WTC11 (cell line): ENCODE measurements at regions not wholly inside any gene's neighbourhood (a gene's known extent, or its start where the extent isn't known, plus 50 kb on each side); places are given as distances from the start of the nearest gene placed in this dataset.

ENCODE experiments used
- ATAC-seq: fragments of 200-7000 bp; cut with Tn5 transposase; 2 replicates; pipeline ENCODE4 v1.10.0; 2021; ENCODE audit warnings: mild to moderate bottlenecking, moderate library complexity
- CTCF ChIA-PET: fragments of 300-600 bp; sonication (Branson Sonifier 250); formaldehyde crosslinking; loops from one replicate; lab custom pipeline; 2021; ENCODE audit warnings: antibody characterized with exemption; lab: Charles Lee
- POLR2A ChIA-PET: fragments of 350-600 bp; sonication (Branson Sonifier 250); formaldehyde crosslinking; loops from one replicate; lab custom pipeline; 2021; ENCODE audit warnings: antibody characterized with exemption; lab: Charles Lee
- DNase-seq: peaks from one replicate; pipeline ENCODE4 v3.0.0; 2021; ENCODE audit warnings: low spot score
- H3K27ac Mint-ChIP-seq: 2 replicates; pipeline ENCODE4 v1.8.0; 2021; ENCODE audit warnings: mixed read lengths
- H3K27me3 Mint-ChIP-seq: 2 replicates; pipeline ENCODE4 v1.8.0; 2021; ENCODE audit warnings: low read depth, mild to moderate bottlenecking, moderate library complexity, mixed read lengths
- H3K36me3 Mint-ChIP-seq: 2 replicates; pipeline ENCODE4 v1.8.0; 2021; ENCODE audit warnings: mixed read lengths
- H3K4me1 Mint-ChIP-seq: 2 replicates; pipeline ENCODE4 v1.8.0; 2022; ENCODE audit warnings: mixed read lengths
- H3K4me3 Mint-ChIP-seq: 2 replicates; pipeline ENCODE4 v1.8.0; 2021; ENCODE audit warnings: mild to moderate bottlenecking, moderate library complexity, mixed read lengths
- H3K9me3 Mint-ChIP-seq: 2 replicates; pipeline ENCODE4 v1.8.0; 2021; ENCODE audit warnings: mixed read lengths
- CREM ChIP-seq: sonication (generic); formaldehyde crosslinking; IDR thresholded peaks from 2 replicates; pipeline ENCODE4 v1.8.1; 2022; ENCODE audit warnings: mild to moderate bottlenecking, missing genetic modification reagents, moderate library complexity
- GABPB1 ChIP-seq: sonication (generic); formaldehyde crosslinking; IDR thresholded peaks from 2 replicates; pipeline ENCODE4 v1.8.1; 2023; ENCODE audit warnings: mild to moderate bottlenecking, missing genetic modification reagents
- GTF2I ChIP-seq: fragments of 250-450 bp; sonication (Bioruptor Pico); conservative IDR thresholded peaks from 2 replicates; pipeline ENCODE4 v1.4.0; 2021; ENCODE audit warnings: mild to moderate bottlenecking
- HMGA2 ChIP-seq: fragments of 250-450 bp; sonication (Bioruptor Pico); IDR thresholded peaks from 2 replicates; pipeline ENCODE4 v1.4.0; 2021; ENCODE audit warnings: mild to moderate bottlenecking, moderate library complexity
- JUN ChIP-seq: sonication (generic); formaldehyde crosslinking; IDR thresholded peaks from 2 replicates; pipeline ENCODE4 v1.8.0; 2023; ENCODE audit warnings: mild to moderate bottlenecking, missing genetic modification reagents
- MAX ChIP-seq: sonication (generic); formaldehyde crosslinking; IDR thresholded peaks from 2 replicates; pipeline ENCODE4 v1.8.0; 2022; ENCODE audit warnings: mild to moderate bottlenecking, missing genetic modification reagents
- NFATC4 ChIP-seq: fragments of 250-450 bp; sonication (Bioruptor Pico); IDR thresholded peaks from 2 replicates; pipeline ENCODE4 v1.9.0; 2021; ENCODE audit warnings: mild to moderate bottlenecking
- NR1H2 ChIP-seq: sonication (generic); formaldehyde crosslinking; IDR thresholded peaks from 2 replicates; pipeline ENCODE4 v1.9.0; 2021; ENCODE audit warnings: mild to moderate bottlenecking, moderate library complexity, missing genetic modification reagents
- NR3C1 ChIP-seq: sonication (generic); formaldehyde crosslinking; conservative IDR thresholded peaks from 2 replicates; pipeline ENCODE4 v1.8.1; 2023; ENCODE audit warnings: low read depth, mild to moderate bottlenecking, missing genetic modification reagents
- OVOL2 ChIP-seq: fragments of 250-450 bp; sonication (Bioruptor Pico); IDR thresholded peaks from 2 replicates; pipeline ENCODE4 v1.9.0; 2021; ENCODE audit warnings: mild to moderate bottlenecking, borderline replicate concordance
- RORB ChIP-seq: fragments of 250-450 bp; sonication (Bioruptor Pico); IDR thresholded peaks from 2 replicates; pipeline ENCODE4 v1.9.0; 2021; ENCODE audit warnings: mild to moderate bottlenecking
- SOX15 ChIP-seq: fragments of 250-450 bp; sonication (Bioruptor Pico); IDR thresholded peaks from 2 replicates; pipeline ENCODE4 v1.9.0; 2021; ENCODE audit warnings: mild to moderate bottlenecking
- TP53 ChIP-seq: sonication (generic); formaldehyde crosslinking; IDR thresholded peaks from 2 replicates; pipeline ENCODE4 v1.8.1; 2023; ENCODE audit warnings: mild to moderate bottlenecking, missing genetic modification reagents
- ZBTB43 ChIP-seq: sonication (generic); formaldehyde crosslinking; IDR thresholded peaks from 2 replicates; pipeline ENCODE4 v1.8.1; 2023; ENCODE audit warnings: mild to moderate bottlenecking, missing genetic modification reagents
- ZMAT4 ChIP-seq: fragments of 250-450 bp; sonication (Bioruptor Pico); IDR thresholded peaks from 2 replicates; pipeline ENCODE4 v1.9.0; 2021; ENCODE audit warnings: mild to moderate bottlenecking
- ZNF219 ChIP-seq: sonication (generic); formaldehyde crosslinking; IDR thresholded peaks from 2 replicates; pipeline ENCODE4 v1.8.0; 2023; ENCODE audit warnings: missing genetic modification reagents, mild to moderate bottlenecking, borderline replicate concordance
- ZNF416 ChIP-seq: fragments of 250-450 bp; sonication (Bioruptor Pico); IDR thresholded peaks from 2 replicates; pipeline ENCODE4 v1.9.0; 2021; ENCODE audit warnings: mild to moderate bottlenecking, inconsistent platforms
- TF ChIP-seq, protein P1 (sequence below): sonication (generic); formaldehyde crosslinking; IDR thresholded peaks from 2 replicates; pipeline ENCODE4 v1.8.0; 2023; ENCODE audit warnings: missing genetic modification reagents
- TF ChIP-seq, protein P2 (sequence below): sonication (generic); formaldehyde crosslinking; conservative IDR thresholded peaks from 2 replicates; pipeline ENCODE4 v1.8.1; 2023; ENCODE audit warnings: mild to moderate bottlenecking, low read depth, missing genetic modification reagents, moderate library complexity
- TF ChIP-seq, protein P3 (sequence below): sonication (generic); formaldehyde crosslinking; IDR thresholded peaks from 2 replicates; pipeline ENCODE4 v1.8.1; 2023; ENCODE audit warnings: mild to moderate bottlenecking, missing genetic modification reagents, moderate library complexity
- TF ChIP-seq, protein P4 (sequence below): sonication (generic); formaldehyde crosslinking; IDR thresholded peaks from 2 replicates; pipeline ENCODE4 v1.8.0; 2023; ENCODE audit warnings: missing genetic modification reagents, mild to moderate bottlenecking, borderline replicate concordance
- TF ChIP-seq, protein P5 (sequence below): sonication (generic); formaldehyde crosslinking; IDR thresholded peaks from 2 replicates; pipeline ENCODE4 v1.8.1; 2023; ENCODE audit warnings: mild to moderate bottlenecking, moderate library complexity, missing genetic modification reagents

DNA sequence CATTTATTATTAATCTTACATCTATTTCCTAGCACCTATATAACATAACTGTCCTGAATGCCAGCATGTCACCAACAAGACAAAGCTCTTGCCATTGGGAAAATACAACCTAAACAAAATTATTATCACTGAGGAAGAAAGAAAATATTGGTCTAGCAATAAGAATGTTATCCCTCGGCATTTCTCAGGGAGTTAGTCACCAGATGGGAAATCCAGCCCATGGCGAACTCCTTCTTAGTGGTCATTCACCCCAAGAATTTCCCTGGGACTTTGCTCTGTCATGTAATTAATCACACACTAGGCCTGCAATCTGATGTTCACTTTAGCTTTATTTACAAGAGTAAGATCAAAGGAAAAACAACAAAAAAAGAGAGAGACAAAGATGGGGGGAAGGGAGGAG is 56.1 kb upstream of the TAS2R1 start:
- ATAC-seq (no peak), DNase-seq (no peak)
- Mint-ChIP-seq H3K36me3 (peaks cover 7% of the 10 kb centered on the region), H3K9me3 (peaks cover 17% of the 10 kb centered on the region), H3K27me3 (no peaks in the 10 kb centered on the region), H3K4me3 (no peak overlapping the region), H3K27ac (no peak overlapping the region), H3K4me1 (peaks cover 3% of the 10 kb centered on the region; the same call in 1 of the 2 replicates)
- no peak for TF ChIP-seq ZBTB43
- no peak for TF ChIP-seq MAX (CRISPR knock-in tag)
- TF ChIP-seq, protein P1, sequence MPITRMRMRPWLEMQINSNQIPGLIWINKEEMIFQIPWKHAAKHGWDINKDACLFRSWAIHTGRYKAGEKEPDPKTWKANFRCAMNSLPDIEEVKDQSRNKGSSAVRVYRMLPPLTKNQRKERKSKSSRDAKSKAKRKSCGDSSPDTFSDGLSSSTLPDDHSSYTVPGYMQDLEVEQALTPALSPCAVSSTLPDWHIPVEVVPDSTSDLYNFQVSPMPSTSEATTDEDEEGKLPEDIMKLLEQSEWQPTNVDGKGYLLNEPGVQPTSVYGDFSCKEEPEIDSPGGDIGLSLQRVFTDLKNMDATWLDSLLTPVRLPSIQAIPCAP (CRISPR knock-in tag), result no peak
- CTCF ChIA-PET, result no interaction called here
- POLR2A ChIA-PET, result no interaction called here

- ATAC-seq (no peak), DNase-seq (no peak)
- Mint-ChIP-seq H3K36me3 (peaks cover 5% of the 10 kb centered on the region; the same call in 1 of the 2 replicates), H3K4me3 (no peak overlapping the region), H3K27ac (no peak overlapping the region), H3K4me1 (peaks cover 3% of the 10 kb centered on the region; the same call in 1 of the 2 replicates), H3K9me3 (peaks cover 15% of the 10 kb centered on the region), H3K27me3 (no peaks in the 10 kb centered on the region)
- CTCF ChIA-PET, result no interaction called here
- POLR2A ChIA-PET, result no interaction called here
- no peak for TF ChIP-seq NR3C1 (CRISPR knock-in tag)
- TF ChIP-seq TP53 (CRISPR knock-in tag), result no peak
- no peak for TF ChIP-seq ZMAT4 (CRISPR knock-in tag)
- no peak for TF ChIP-seq RORB (CRISPR knock-in tag)
- TF ChIP-seq CREM (CRISPR knock-in tag), result no peak
- no peak for TF ChIP-seq SOX15
- TF ChIP-seq ZNF416 (CRISPR knock-in tag), result no peak
- no peak for TF ChIP-seq JUN (CRISPR knock-in tag)
- no peak for TF ChIP-seq HMGA2
- no peak for TF ChIP-seq OVOL2 (CRISPR knock-in tag)
- TF ChIP-seq, protein P2, sequence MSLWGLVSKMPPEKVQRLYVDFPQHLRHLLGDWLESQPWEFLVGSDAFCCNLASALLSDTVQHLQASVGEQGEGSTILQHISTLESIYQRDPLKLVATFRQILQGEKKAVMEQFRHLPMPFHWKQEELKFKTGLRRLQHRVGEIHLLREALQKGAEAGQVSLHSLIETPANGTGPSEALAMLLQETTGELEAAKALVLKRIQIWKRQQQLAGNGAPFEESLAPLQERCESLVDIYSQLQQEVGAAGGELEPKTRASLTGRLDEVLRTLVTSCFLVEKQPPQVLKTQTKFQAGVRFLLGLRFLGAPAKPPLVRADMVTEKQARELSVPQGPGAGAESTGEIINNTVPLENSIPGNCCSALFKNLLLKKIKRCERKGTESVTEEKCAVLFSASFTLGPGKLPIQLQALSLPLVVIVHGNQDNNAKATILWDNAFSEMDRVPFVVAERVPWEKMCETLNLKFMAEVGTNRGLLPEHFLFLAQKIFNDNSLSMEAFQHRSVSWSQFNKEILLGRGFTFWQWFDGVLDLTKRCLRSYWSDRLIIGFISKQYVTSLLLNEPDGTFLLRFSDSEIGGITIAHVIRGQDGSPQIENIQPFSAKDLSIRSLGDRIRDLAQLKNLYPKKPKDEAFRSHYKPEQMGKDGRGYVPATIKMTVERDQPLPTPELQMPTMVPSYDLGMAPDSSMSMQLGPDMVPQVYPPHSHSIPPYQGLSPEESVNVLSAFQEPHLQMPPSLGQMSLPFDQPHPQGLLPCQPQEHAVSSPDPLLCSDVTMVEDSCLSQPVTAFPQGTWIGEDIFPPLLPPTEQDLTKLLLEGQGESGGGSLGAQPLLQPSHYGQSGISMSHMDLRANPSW (CRISPR knock-in tag), result no peak
- no peak for TF ChIP-seq GABPB1
- no peak for TF ChIP-seq GTF2I (CRISPR knock-in tag)
- TF ChIP-seq NR1H2 (CRISPR knock-in tag), result no peak
- TF ChIP-seq ZNF219 (CRISPR knock-in tag), result no peak
- TF ChIP-seq, protein P3, sequence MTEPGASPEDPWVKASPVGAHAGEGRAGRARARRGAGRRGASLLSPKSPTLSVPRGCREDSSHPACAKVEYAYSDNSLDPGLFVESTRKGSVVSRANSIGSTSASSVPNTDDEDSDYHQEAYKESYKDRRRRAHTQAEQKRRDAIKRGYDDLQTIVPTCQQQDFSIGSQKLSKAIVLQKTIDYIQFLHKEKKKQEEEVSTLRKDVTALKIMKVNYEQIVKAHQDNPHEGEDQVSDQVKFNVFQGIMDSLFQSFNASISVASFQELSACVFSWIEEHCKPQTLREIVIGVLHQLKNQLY (CRISPR knock-in tag), result no peak
- TF ChIP-seq NFATC4 (CRISPR knock-in tag), result no peak
- TF ChIP-seq, protein P4, sequence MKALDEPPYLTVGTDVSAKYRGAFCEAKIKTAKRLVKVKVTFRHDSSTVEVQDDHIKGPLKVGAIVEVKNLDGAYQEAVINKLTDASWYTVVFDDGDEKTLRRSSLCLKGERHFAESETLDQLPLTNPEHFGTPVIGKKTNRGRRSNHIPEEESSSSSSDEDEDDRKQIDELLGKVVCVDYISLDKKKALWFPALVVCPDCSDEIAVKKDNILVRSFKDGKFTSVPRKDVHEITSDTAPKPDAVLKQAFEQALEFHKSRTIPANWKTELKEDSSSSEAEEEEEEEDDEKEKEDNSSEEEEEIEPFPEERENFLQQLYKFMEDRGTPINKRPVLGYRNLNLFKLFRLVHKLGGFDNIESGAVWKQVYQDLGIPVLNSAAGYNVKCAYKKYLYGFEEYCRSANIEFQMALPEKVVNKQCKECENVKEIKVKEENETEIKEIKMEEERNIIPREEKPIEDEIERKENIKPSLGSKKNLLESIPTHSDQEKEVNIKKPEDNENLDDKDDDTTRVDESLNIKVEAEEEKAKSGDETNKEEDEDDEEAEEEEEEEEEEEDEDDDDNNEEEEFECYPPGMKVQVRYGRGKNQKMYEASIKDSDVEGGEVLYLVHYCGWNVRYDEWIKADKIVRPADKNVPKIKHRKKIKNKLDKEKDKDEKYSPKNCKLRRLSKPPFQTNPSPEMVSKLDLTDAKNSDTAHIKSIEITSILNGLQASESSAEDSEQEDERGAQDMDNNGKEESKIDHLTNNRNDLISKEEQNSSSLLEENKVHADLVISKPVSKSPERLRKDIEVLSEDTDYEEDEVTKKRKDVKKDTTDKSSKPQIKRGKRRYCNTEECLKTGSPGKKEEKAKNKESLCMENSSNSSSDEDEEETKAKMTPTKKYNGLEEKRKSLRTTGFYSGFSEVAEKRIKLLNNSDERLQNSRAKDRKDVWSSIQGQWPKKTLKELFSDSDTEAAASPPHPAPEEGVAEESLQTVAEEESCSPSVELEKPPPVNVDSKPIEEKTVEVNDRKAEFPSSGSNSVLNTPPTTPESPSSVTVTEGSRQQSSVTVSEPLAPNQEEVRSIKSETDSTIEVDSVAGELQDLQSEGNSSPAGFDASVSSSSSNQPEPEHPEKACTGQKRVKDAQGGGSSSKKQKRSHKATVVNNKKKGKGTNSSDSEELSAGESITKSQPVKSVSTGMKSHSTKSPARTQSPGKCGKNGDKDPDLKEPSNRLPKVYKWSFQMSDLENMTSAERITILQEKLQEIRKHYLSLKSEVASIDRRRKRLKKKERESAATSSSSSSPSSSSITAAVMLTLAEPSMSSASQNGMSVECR, result no peak
- TF ChIP-seq, protein P5, sequence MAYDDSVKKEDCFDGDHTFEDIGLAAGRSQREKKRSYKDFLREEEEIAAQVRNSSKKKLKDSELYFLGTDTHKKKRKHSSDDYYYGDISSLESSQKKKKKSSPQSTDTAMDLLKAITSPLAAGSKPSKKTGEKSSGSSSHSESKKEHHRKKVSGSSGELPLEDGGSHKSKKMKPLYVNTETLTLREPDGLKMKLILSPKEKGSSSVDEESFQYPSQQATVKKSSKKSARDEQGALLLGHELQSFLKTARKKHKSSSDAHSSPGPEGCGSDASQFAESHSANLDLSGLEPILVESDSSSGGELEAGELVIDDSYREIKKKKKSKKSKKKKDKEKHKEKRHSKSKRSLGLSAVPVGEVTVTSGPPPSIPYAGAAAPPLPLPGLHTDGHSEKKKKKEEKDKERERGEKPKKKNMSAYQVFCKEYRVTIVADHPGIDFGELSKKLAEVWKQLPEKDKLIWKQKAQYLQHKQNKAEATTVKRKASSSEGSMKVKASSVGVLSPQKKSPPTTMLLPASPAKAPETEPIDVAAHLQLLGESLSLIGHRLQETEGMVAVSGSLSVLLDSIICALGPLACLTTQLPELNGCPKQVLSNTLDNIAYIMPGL (CRISPR knock-in tag), result no peak
These were observed 51.6 kb upstream of the TAS2R1 start for GRCh38 chr5:9681706-9682105.
